ENCODE measurements at regions not wholly inside any gene's neighbourhood (a gene's known extent, or its start where the extent isn't known, plus 50 kb on each side); places are given as distances from the start of the nearest gene placed in this dataset.
A peak's percentile ranks its signal among the peaks of the same experiment; 100 is the strongest.
"Not testable (repeated sequence)": the region's sequence is repeated elsewhere in the genome, so short reads cannot be mapped to it uniquely, and the experiment has no call there.

GRCh38 chr17:64800987-64801386 lies 118.3 kb downstream of the LRRC37A3 start:
- not testable (repeated sequence) for DNase-seq

- not testable (repeated sequence) for DNase-seq
Observed at GRCh38 chr17:64800361-64800895, 118.8 kb downstream of the LRRC37A3 start.

GRCh38 chr17:64799543-64800188 lies 119.6 kb downstream of the LRRC37A3 start:
- DNase-seq, result not testable (repeated sequence)

GRCh38 chr17:64798961-64799360 lies 120.3 kb downstream of the LRRC37A3 start:
- not testable (repeated sequence) for DNase-seq

- peak in 1 of 6 experiments; percentile 5 for DNase-seq
Observed at GRCh38 chr17:64798489-64798790, 120.8 kb downstream of the LRRC37A3 start.

GRCh38 chr17:64797746-64798488 lies 121.4 kb downstream of the LRRC37A3 start:
- not testable (repeated sequence) for DNase-seq

GRCh38 chr17:64795342-64795741 lies 123.9 kb downstream of the LRRC37A3 start:
- DNase-seq, result not testable (repeated sequence)

- not testable (repeated sequence) for DNase-seq
Observed at GRCh38 chr17:64794548-64795274, 124.6 kb downstream of the LRRC37A3 start.

GRCh38 chr17:64794113-64794512 lies 125.2 kb downstream of the LRRC37A3 start:
- not testable (repeated sequence) for DNase-seq

- not testable (repeated sequence) for DNase-seq
Observed at GRCh38 chr17:64792793-64793575, 126.3 kb downstream of the LRRC37A3 start.

GRCh38 chr17:64792276-64792675 lies 127.0 kb downstream of the LRRC37A3 start:
- DNase-seq, result not testable (repeated sequence)

- not testable (repeated sequence) for DNase-seq
Observed at GRCh38 chr17:64791691-64792090, 127.6 kb downstream of the LRRC37A3 start.

- DNase-seq, result not testable (repeated sequence)
Observed at GRCh38 chr17:64791226-64791625, 128.1 kb downstream of the LRRC37A3 start.

GRCh38 chr17:64790690-64791089 lies 128.6 kb upstream of the SMURF2 start:
- DNase-seq, result not testable (repeated sequence)

- not testable (repeated sequence) for DNase-seq
Observed at GRCh38 chr17:64790193-64790592, 128.1 kb upstream of the SMURF2 start.

- not testable (repeated sequence) for DNase-seq
Observed at GRCh38 chr17:64789061-64789445, 126.9 kb upstream of the SMURF2 start.

- no peak for DNase-seq
Observed at GRCh38 chr17:64788286-64789060, 126.4 kb upstream of the SMURF2 start.

- DNase-seq, result no peak
Observed at GRCh38 chr17:64787921-64788271, 125.8 kb upstream of the SMURF2 start.

- no peak for DNase-seq
Observed at GRCh38 chr17:64787255-64787920, 125.3 kb upstream of the SMURF2 start.

- no peak for DNase-seq
Observed at GRCh38 chr17:64786337-64786736, 124.2 kb upstream of the SMURF2 start.

- no peak for DNase-seq
Observed at GRCh38 chr17:64785011-64785421, 122.9 kb upstream of the SMURF2 start.

Measured in stimulated activated naive CD4-positive, alpha-beta T cell (primary cell).